ENCODE measurements at regions not wholly inside any gene's neighbourhood (a gene's known extent, or its start where the extent isn't known, plus 50 kb on each side); places are given as distances from the start of the nearest gene placed in this dataset.
"Not testable (repeated sequence)": the region's sequence is repeated elsewhere in the genome, so short reads cannot be mapped to it uniquely, and the experiment has no call there.

DNA sequence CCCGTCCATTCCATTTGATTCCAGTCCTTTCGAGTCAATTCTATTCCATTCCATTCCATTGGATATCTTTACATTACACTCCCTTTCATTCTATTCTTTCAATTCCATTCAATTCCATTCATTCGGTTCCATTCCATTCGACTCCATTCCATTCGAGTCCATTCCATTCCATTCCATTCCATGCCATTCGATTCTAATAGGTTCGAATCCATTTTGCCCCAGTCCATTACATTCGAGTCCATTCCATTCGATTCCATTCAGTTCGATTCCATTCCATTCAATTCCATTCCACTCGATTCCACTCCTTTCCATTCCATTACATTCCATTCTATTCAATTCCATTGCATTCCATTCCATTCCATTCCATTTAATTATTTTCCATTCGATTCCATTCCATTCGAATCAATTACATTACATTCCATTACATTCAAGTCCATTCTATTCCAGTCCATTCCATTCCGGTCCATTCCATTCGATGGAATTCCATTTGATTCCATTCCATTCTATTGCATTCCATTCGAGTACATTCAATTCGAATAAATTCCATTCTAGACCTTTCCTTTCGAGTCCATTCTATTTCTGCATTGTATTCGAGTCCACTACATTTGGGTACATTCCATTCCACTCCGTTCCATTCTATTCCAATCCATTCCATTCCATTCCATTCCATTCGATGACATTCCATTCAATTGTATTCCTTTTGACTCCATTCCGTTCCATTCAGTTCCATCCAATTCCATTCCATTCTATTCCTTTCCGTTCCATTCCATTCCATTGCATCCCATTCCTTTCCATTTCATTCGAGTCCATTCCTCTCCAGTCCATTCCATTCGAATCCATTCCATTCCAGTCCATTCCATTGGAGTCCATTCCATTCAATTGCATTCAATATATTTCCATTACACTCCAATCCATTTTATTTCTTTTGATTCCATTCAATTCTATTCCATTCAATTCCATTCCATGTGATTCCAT, 2604.8 kb upstream of the TPTE start:
- H3K4me3 Mint-ChIP-seq: no peak overlapping the region
- no peaks in the 10 kb centered on the region for H3K9me3 Mint-ChIP-seq
- H3K27ac Mint-ChIP-seq: no peak overlapping the region
- no peaks in the 10 kb centered on the region for H3K27me3 Mint-ChIP-seq (ENCODE audit: low read depth)
- peaks cover 38% of the 10 kb centered on the region for H3K36me3 Mint-ChIP-seq (ENCODE audit: low read depth)
- H3K4me1 Mint-ChIP-seq (ENCODE audit: low read depth): no peaks in the 10 kb centered on the region

DNA sequence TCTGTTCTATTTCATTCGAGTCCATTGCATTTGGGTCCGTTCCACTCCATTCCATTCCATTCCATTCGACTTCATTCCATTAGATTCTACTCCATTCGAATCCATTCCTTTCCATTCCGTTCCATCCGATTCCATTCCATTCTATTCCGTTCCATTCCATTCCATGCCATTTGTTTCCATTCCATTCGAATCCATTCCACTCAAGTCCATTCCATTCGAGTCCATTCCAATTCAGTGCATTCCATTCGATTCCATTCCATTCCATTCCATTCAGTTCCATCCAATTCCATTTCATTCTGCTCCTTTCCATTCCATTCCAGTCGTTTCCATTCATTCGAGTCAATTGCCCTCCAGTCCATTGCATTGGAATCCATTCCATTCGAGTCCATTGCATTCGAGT, 2603.7 kb upstream of the TPTE start:
- Mint-ChIP-seq H3K9me3 (no peaks in the 10 kb centered on the region), H3K27ac (no peak overlapping the region), H3K27me3 (ENCODE audit: low read depth) (no peaks in the 10 kb centered on the region), H3K36me3 (ENCODE audit: low read depth) (peaks cover 49% of the 10 kb centered on the region), H3K4me3 (no peak overlapping the region), H3K4me1 (ENCODE audit: low read depth) (no peaks in the 10 kb centered on the region)

DNA sequence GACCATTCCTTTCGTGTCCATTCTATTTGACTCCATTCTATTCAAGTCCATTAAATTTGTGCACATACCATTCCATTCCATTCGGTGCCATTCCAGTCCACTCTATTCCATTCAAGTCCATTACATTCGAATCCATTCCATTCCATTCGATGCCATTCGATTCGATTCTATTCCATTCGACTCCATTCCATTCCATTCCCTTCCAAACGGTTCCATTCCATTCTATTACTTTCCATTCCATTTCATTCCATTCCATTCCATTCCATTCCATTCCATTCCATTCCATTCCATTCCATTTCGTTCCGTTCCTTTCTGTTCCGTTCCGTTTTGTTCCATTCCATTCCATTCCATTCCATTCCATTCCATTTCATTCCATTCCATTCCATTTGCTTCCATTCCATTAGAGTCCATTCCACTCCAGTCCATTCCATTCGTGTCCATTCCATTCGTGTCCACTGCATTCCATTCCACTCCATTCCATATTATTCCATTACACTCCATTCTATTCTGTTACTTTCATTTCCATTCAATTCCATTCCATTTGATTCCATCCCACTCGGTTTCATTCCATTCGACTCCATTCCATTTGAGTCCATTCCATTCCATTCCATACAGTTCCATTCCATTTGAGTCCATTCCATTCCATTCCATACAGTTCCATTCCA, 2595.3 kb upstream of the TPTE start:
- H3K9me3 Mint-ChIP-seq; H3K27me3 Mint-ChIP-seq (ENCODE audit: low read depth); H3K27ac Mint-ChIP-seq; H3K4me3 Mint-ChIP-seq; H3K4me1 Mint-ChIP-seq (ENCODE audit: low read depth): not testable (repeated sequence)
- H3K36me3 Mint-ChIP-seq (ENCODE audit: low read depth): peaks cover 70% of the 10 kb centered on the region

DNA sequence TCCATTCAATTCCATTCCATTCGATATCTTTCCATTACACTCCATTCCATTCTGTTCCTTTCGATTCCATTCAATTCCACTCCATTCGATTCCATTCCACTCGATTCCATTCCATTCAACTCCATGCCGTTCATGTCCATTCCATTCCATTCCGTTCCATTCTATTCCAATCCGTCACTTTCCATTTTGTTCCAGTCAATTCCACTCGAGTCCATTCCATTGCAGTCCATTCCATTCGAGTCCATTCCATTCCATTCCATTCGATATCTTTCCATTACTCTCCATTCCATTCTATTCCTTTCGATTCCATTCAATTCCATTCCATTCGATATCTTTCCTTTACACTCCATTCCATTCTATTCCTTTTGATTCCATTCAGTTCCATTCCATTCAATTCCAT, 2592.9 kb upstream of the TPTE start:
- not testable (repeated sequence) for H3K9me3 Mint-ChIP-seq; H3K4me1 Mint-ChIP-seq (ENCODE audit: low read depth); H3K27ac Mint-ChIP-seq; H3K4me3 Mint-ChIP-seq; H3K27me3 Mint-ChIP-seq (ENCODE audit: low read depth)
- H3K36me3 Mint-ChIP-seq (ENCODE audit: low read depth): peaks cover 65% of the 10 kb centered on the region

DNA sequence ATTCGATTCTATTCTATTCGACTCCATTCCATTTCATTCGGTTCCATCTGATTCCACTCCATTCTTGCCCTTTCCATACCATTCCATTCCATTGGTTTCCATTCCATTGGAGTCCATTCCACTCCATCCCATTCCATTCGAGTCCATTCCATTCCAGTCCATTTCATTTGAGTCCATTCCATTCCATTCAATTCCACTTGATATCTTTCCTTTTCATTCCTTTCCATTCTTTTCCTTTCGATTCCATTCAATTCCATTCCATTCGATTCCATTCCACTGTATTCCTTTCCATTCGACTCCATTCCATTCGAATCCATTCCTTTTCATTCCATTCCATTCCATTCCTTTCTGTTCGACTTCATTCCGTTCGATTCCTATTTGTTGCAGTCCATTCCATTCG, 2591.8 kb upstream of the TPTE start:
- not testable (repeated sequence) for H3K9me3 Mint-ChIP-seq; H3K4me3 Mint-ChIP-seq; H3K4me1 Mint-ChIP-seq (ENCODE audit: low read depth); H3K27ac Mint-ChIP-seq; H3K27me3 Mint-ChIP-seq (ENCODE audit: low read depth)
- peaks cover 61% of the 10 kb centered on the region for H3K36me3 Mint-ChIP-seq (ENCODE audit: low read depth)

DNA sequence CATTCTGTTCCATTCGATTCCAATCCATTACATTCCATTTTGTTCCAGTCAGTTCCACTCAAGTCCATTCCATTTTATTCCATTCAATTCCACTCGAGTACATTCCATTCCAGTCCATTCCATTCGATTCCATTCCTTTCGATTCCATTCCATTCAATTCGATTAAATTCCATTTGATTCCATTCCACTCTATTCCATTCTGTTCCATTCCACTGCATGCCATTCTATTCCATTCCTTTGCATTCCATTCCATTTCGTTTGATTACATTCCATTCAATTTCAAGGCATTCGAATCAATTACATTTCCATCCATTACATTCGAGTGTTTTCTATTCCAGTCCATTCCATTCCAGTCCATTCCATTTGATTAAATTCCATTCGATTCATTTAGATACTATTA, 2590.9 kb upstream of the TPTE start:
- not testable (repeated sequence) for H3K4me1 Mint-ChIP-seq (ENCODE audit: low read depth); H3K4me3 Mint-ChIP-seq; H3K9me3 Mint-ChIP-seq; H3K27me3 Mint-ChIP-seq (ENCODE audit: low read depth); H3K27ac Mint-ChIP-seq
- H3K36me3 Mint-ChIP-seq (ENCODE audit: low read depth): peaks cover 63% of the 10 kb centered on the region

DNA sequence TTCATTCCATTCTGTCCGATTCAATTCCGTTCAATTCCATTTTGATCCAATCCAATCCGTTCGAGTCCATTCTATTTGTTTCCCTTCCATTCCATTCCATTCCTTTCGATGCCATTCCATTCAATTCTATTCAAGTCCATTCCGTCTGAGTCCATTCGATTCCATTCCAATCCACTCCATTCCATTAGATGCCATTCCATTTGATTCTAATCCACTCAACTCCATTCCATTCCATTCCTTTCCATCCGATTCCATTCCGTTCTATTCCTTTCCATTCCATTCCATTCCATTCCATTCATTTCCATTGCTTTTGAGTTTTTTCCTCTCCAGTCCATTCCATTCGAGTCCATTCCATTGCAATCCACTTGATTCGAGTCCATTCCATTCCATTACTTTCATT, 2589.3 kb upstream of the TPTE start:
- not testable (repeated sequence) for H3K4me3 Mint-ChIP-seq; H3K27me3 Mint-ChIP-seq (ENCODE audit: low read depth); H3K9me3 Mint-ChIP-seq; H3K27ac Mint-ChIP-seq; H3K4me1 Mint-ChIP-seq (ENCODE audit: low read depth)
- H3K36me3 Mint-ChIP-seq (ENCODE audit: low read depth): peaks cover 73% of the 10 kb centered on the region

DNA sequence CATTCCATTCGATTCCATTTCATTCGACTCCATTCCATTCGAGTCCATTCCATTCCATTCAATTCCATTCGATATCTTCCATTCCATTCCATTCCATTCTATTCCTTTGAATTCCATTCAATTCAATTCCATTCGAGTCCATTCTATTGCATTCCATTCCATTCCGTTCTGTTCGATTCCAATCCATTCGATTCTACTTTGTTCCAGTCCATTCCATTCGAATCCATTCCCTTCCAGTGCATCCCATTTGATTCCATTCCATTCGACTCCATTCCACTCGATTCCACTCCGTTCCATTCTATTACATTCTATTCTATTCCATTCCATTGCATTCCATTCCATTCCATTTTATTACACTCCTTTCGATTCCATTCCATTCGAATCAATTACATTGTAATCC, 2588.5 kb upstream of the TPTE start:
- H3K27ac Mint-ChIP-seq; H3K9me3 Mint-ChIP-seq; H3K27me3 Mint-ChIP-seq (ENCODE audit: low read depth); H3K4me1 Mint-ChIP-seq (ENCODE audit: low read depth); H3K4me3 Mint-ChIP-seq: not testable (repeated sequence)
- peaks cover 78% of the 10 kb centered on the region for H3K36me3 Mint-ChIP-seq (ENCODE audit: low read depth)

DNA sequence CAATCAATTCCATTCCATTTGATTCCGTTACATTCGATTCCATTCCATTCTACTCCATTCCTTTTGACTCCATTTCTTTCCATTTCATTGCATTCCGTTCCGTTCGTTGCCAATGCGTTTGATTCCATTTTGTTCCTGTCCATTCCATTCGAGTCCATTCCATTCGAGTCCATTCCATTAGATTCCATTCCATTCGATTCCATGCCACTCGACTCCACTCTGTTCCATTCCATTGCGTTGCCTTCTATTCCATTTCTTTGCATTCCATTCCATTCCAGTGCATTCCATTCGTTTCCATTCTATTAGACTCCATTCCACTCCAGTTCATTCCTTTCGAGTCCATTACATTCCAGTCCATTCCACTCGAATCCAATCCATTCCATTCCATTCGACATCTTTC, 2587.5 kb upstream of the TPTE start:
- Mint-ChIP-seq H3K27ac (no peak overlapping the region), H3K36me3 (ENCODE audit: low read depth) (peaks cover 77% of the 10 kb centered on the region), H3K4me3 (no peak overlapping the region), H3K9me3 (no peaks in the 10 kb centered on the region), H3K4me1 (ENCODE audit: low read depth) (no peaks in the 10 kb centered on the region), H3K27me3 (ENCODE audit: low read depth) (no peaks in the 10 kb centered on the region)

DNA sequence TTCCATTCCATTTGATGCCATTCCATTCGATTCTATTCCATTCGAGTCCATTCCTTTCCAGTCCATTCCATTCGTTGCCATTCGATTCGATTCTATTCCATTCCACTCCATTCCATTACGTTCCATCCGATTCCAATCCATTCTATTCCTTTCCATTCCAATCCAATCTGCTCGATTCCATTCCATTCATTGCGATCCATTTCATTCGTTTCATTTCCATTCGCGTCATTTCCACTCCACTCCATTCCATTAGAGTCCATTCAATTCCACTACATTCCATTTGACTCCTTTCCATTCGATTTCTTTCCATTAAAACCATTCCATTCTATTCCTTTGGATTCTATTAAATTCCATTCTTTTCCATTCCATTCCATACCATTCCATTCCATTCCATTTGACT, 2584.1 kb upstream of the TPTE start:
- not testable (repeated sequence) for H3K9me3 Mint-ChIP-seq; H3K27me3 Mint-ChIP-seq (ENCODE audit: low read depth); H3K27ac Mint-ChIP-seq; H3K4me1 Mint-ChIP-seq (ENCODE audit: low read depth); H3K4me3 Mint-ChIP-seq
- H3K36me3 Mint-ChIP-seq (ENCODE audit: low read depth): peaks cover 83% of the 10 kb centered on the region

DNA sequence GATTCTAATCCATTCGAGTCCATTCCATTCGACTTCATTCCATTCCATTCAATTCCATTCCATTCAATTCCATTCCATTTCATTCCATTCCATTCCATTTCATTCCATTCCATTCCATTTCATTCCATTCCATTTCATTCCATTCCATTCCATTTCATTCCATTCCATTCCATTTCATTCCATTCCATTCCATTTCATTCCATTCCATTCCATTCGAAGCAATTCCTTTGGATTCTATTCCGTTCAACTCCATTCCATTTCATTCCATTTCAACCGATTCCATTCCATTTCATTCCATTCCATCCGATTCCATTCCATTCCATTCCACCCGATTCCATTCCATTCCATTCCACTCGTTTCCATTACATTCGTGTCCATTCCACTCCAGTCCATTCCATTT, 2583.2 kb upstream of the TPTE start:
- H3K4me3 Mint-ChIP-seq; H3K27ac Mint-ChIP-seq; H3K4me1 Mint-ChIP-seq (ENCODE audit: low read depth); H3K27me3 Mint-ChIP-seq (ENCODE audit: low read depth); H3K9me3 Mint-ChIP-seq: not testable (repeated sequence)
- H3K36me3 Mint-ChIP-seq (ENCODE audit: low read depth): peaks cover 80% of the 10 kb centered on the region

DNA sequence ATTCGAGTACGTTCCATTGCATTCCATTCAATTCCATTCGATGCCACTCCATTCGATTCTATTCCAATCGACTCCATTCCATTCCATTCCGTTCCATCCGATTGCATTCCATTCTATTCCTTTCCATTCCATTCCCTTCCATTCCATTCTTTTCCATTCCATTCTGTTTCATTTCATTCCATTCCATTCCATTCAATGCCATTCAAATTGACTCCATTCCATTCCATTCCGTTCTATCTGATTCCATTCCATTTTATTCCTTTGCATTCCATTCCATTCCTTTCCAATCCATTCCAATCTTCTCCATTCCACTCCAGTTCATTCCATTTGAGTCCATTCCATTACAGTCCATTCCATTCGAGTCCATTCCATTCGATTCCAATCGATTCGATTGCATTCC, 2580.0 kb upstream of the TPTE start:
- not testable (repeated sequence) for H3K27me3 Mint-ChIP-seq (ENCODE audit: low read depth); H3K27ac Mint-ChIP-seq; H3K4me3 Mint-ChIP-seq; H3K4me1 Mint-ChIP-seq (ENCODE audit: low read depth); H3K9me3 Mint-ChIP-seq
- H3K36me3 Mint-ChIP-seq (ENCODE audit: low read depth): peaks cover 84% of the 10 kb centered on the region

DNA sequence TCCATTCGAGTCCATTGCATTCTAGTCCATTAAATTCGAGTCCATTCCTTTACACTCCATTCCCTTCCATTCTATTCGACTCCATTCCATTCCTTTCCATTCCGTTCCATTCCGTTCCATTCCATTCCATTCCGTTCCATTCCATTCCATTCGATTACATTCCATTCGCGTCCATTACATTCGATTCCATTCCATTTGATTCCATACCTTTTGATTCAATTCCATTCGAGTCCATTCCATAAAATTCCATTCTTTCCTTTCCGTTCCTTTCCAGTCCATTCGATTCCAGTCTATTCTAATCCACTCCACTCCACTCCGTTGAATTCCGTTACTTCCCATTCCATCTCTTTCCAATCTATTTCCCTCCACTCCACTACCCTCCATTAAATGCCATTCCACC, 2579.2 kb upstream of the TPTE start:
- H3K4me3 Mint-ChIP-seq; H3K4me1 Mint-ChIP-seq (ENCODE audit: low read depth); H3K27ac Mint-ChIP-seq; H3K9me3 Mint-ChIP-seq; H3K27me3 Mint-ChIP-seq (ENCODE audit: low read depth): not testable (repeated sequence)
- peaks cover 83% of the 10 kb centered on the region for H3K36me3 Mint-ChIP-seq (ENCODE audit: low read depth)

DNA sequence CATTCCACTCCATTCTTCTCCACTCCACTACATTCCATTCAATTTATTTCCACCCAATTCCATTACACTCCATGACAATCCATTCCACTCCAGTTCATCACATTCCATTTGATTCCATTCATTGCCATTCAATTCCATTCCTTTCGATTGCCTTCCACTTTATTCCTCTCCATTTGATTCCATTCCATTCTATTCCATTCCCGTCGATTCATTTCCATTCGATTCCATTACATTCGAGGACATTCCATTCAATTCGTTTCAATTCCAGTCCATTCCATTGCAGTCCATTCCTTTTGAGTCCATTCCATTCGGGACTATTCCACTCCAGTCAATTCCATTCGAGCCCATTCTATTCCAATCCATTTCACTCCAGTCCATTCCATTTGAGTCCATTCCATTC, 2577.8 kb upstream of the TPTE start:
- H3K27me3 Mint-ChIP-seq (ENCODE audit: low read depth); H3K4me1 Mint-ChIP-seq (ENCODE audit: low read depth); H3K4me3 Mint-ChIP-seq; H3K9me3 Mint-ChIP-seq; H3K27ac Mint-ChIP-seq: not testable (repeated sequence)
- H3K36me3 Mint-ChIP-seq (ENCODE audit: low read depth): peaks cover 83% of the 10 kb centered on the region

DNA sequence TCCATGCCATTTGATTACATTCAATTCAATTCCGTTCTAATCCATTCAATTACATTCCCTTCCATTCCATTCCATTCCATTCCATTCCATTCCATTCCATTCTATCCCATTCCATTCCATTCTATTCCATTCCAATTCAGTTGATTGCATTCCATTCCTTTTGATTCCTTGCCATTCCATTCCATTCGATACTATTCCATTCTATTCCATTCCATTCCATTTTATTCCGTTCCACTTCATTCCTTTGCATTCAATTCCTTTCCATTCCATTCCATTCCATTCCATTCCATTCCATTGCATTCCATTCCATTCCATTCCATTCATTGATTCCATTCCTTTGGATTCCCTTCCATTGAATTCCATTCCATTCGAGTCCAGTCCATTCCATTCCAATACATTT, 2574.0 kb upstream of the TPTE start:
- Mint-ChIP-seq H3K36me3 (ENCODE audit: low read depth) (peaks cover 82% of the 10 kb centered on the region), H3K27ac (no peak overlapping the region), H3K9me3 (no peaks in the 10 kb centered on the region), H3K4me1 (ENCODE audit: low read depth) (no peaks in the 10 kb centered on the region), H3K4me3 (no peak overlapping the region), H3K27me3 (ENCODE audit: low read depth) (no peaks in the 10 kb centered on the region)

Data from T-helper 1 cell treated with Interleukin-12 subunit alpha and Interleukin-12 subunit beta and Interleukin-4 antibody, amounts not matched to agents 30 μg/mL and 1 μg/mL, for 36 hours (primary cell).